Trophoblast cell (in vitro differentiated cells and primary cell): ENCODE measurements at regions not wholly inside any gene's neighbourhood (a gene's known extent, or its start where the extent isn't known, plus 50 kb on each side); places are given as distances from the start of the nearest gene placed in this dataset.

Experiments
- DNase-seq, 2 donors: peaks; one replicate each; pipeline ENCODE4 v3.0.0-alpha.2; 2016
- H2AFZ ChIP-seq: 2 replicates; pipeline ENCODE4 v1.6.1; 2013; ENCODE audit warnings: low read length, moderate library complexity, mild to moderate bottlenecking; ENCODE audit not compliant: insufficient read depth, poor library complexity
- H2AK5ac ChIP-seq: 2 replicates; pipeline ENCODE4 v1.6.1; 2013; ENCODE audit warnings: mild to moderate bottlenecking, low read length
- H2BK120ac ChIP-seq: 2 replicates; pipeline ENCODE4 v1.6.1; 2013; ENCODE audit warnings: low read length, mild to moderate bottlenecking, moderate library complexity; ENCODE audit not compliant: insufficient read depth, poor library complexity
- H2BK12ac ChIP-seq: 2 replicates; pipeline ENCODE4 v1.6.1; 2013; ENCODE audit warnings: mild to moderate bottlenecking, low read length, moderate library complexity
- H2BK5ac ChIP-seq: 2 replicates; pipeline ENCODE4 v1.6.1; 2013; ENCODE audit warnings: low read length, low read depth, moderate library complexity, mild to moderate bottlenecking; ENCODE audit not compliant: poor library complexity
- H3K14ac ChIP-seq: 2 replicates; pipeline ENCODE4 v1.6.1; 2013; ENCODE audit warnings: mild to moderate bottlenecking, low read length
- H3K18ac ChIP-seq: 2 replicates; pipeline ENCODE4 v1.6.1; 2013; ENCODE audit warnings: mild to moderate bottlenecking, low read length
- H3K23ac ChIP-seq: 2 replicates; pipeline ENCODE4 v1.6.1; 2013; ENCODE audit warnings: low read length
- H3K27ac ChIP-seq: 2 replicates; pipeline ENCODE4 v1.5.1; 2013; ENCODE audit warnings: low read depth, mild to moderate bottlenecking, inconsistent platforms, low read length, moderate library complexity
- H3K27me3 ChIP-seq: 2 replicates; pipeline ENCODE4 v1.6.1; 2013; ENCODE audit warnings: inconsistent platforms, mild to moderate bottlenecking, low read length, moderate library complexity; ENCODE audit not compliant: insufficient read depth
- H3K36me3 ChIP-seq, 2 experiments: 1 replicate in 1 of 2; 2 replicates in 1 of 2; pipeline ENCODE4 v1.6.1; 2013; ENCODE audit warnings: low read length in 2 of 2, mild to moderate bottlenecking in 2 of 2, moderate library complexity in 1 of 2; ENCODE audit not compliant: insufficient read depth in 2 of 2, control insufficient read depth in 1 of 2
- H3K4ac ChIP-seq: 2 replicates; pipeline ENCODE4 v1.6.1; 2013; ENCODE audit warnings: low read depth, mild to moderate bottlenecking, low read length, moderate library complexity
- H3K4me1 ChIP-seq, 2 experiments: 1 replicate in 1 of 2; 2 replicates in 1 of 2; pipeline ENCODE4 v1.6.1; 2013; ENCODE audit warnings: low read length in 2 of 2, mild to moderate bottlenecking in 2 of 2, moderate library complexity in 1 of 2; ENCODE audit not compliant: insufficient read depth in 2 of 2, control insufficient read depth in 1 of 2
- H3K4me2 ChIP-seq: 2 replicates; pipeline ENCODE4 v1.6.1; 2013; ENCODE audit warnings: inconsistent platforms, mild to moderate bottlenecking, low read length, moderate library complexity
- H3K4me3 ChIP-seq: 2 replicates; pipeline ENCODE4 v1.5.1; 2013; ENCODE audit warnings: mild to moderate bottlenecking, low read depth, low read length, inconsistent platforms
- H3K79me1 ChIP-seq: one replicate; pipeline ENCODE4 v1.6.1; 2013; ENCODE audit warnings: low read length
- H3K79me2 ChIP-seq: 2 replicates; pipeline ENCODE4 v1.6.1; 2013; ENCODE audit warnings: low read length, mild to moderate bottlenecking; ENCODE audit not compliant: control insufficient read depth, insufficient read depth, poor library complexity
- H3K9ac ChIP-seq: 2 replicates; pipeline ENCODE4 v1.6.1; 2013; ENCODE audit warnings: mild to moderate bottlenecking, low read length
- H3K9me3 ChIP-seq: 2 replicates; pipeline ENCODE4 v1.6.1; 2013; ENCODE audit warnings: low read depth, mild to moderate bottlenecking, control low read depth, inconsistent platforms, low read length; ENCODE audit not compliant: insufficient read depth
- H4K12ac ChIP-seq: 2 replicates; pipeline ENCODE4 v1.6.1; 2013; ENCODE audit warnings: low read depth, mild to moderate bottlenecking, low read length, moderate library complexity
- H4K8ac ChIP-seq: 2 replicates; pipeline ENCODE4 v1.6.1; 2013; ENCODE audit warnings: low read depth, mild to moderate bottlenecking, low read length, moderate library complexity
- H4K91ac ChIP-seq: one replicate; pipeline ENCODE4 v1.6.1; 2013; ENCODE audit warnings: low read depth, mild to moderate bottlenecking, low read length, moderate library complexity
- WGBS: extraction: QIAGEN DNeasy Blood & Tissue Kit; methylation state at CpG from one replicate; pipeline ENCODE4 v1.1.7; 2013; ENCODE audit warnings: missing lambda C conversion rate; ENCODE audit not compliant: insufficient read length, insufficient coverage; ENCODE audit errors: extremely low coverage; 5-methylcytosine and 5-hydroxymethylcytosine counted together

- no peaks in the 10 kb centered on the region for H3K9me3 ChIP-seq
- H4K12ac ChIP-seq, result no peak overlapping the region
- H2AK5ac ChIP-seq, result no peak overlapping the region
- no peak overlapping the region for H3K14ac ChIP-seq
- H2BK120ac ChIP-seq, result no peak overlapping the region
- no peak overlapping the region for H4K91ac ChIP-seq
- no peaks in the 10 kb centered on the region for H3K79me1 ChIP-seq
- H3K27me3 ChIP-seq, result no peaks in the 10 kb centered on the region
- no peak overlapping the region for H3K4ac ChIP-seq
- no peak overlapping the region for H2BK12ac ChIP-seq
- no peaks in the 10 kb centered on the region for H3K79me2 ChIP-seq
- no peak overlapping the region for H2AFZ ChIP-seq
- no CpG with 5 or more reads among the region's 4 CpGs for WGBS
- H3K4me2 ChIP-seq, result no peak overlapping the region
- H3K36me3 ChIP-seq, result no peaks in the 10 kb centered on the region
- no peak overlapping the region for H3K4me3 ChIP-seq
- peaks cover 6 to 7% of the 10 kb centered on the region in 2 experiments for H3K4me1 ChIP-seq
- H4K8ac ChIP-seq, result no peak overlapping the region
- no peak overlapping the region for H3K18ac ChIP-seq
- H2BK5ac ChIP-seq, result no peak overlapping the region
- no peak overlapping the region for H3K23ac ChIP-seq
- H3K9ac ChIP-seq, result no peak overlapping the region
- H3K27ac ChIP-seq, result no peak overlapping the region
- DNase-seq, result peak; percentile 72 to 75
Observed at GRCh38 chr1:30058970-30059369, 664.4 kb downstream of the MATN1 start.

DNA sequence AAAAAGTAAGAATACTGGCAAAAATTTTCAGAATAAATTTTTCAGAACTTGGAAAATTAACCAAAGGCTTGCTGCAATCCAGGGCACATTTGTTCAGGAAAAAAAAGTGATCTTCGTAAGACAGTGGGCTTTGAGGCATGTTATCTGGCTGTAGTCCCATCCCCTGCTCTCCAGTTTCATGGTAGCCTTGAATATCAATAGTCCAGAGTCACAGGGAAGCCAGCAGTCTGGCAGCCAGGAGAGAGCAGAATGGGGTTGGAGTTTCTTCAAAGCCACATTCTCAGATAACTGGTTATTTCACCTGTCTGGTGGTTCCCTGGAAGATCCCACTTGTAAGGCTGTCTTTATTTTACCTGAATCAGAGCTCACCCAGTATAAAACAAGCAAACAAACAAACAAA, 669.3 kb downstream of the MATN1 start:
- no peak overlapping the region for H3K9ac ChIP-seq
- no peak for DNase-seq
- no peak overlapping the region for H3K4ac ChIP-seq
- H3K4me1 ChIP-seq, result peaks cover 6 to 7% of the 10 kb centered on the region in 2 experiments
- H4K8ac ChIP-seq, result no peak overlapping the region
- no peak overlapping the region for H2AFZ ChIP-seq
- H3K4me3 ChIP-seq, result no peak overlapping the region
- H2BK5ac ChIP-seq, result no peak overlapping the region
- H3K27ac ChIP-seq, result no peak overlapping the region
- no peak overlapping the region for H2AK5ac ChIP-seq
- no CpG with 5 or more reads among the region's 1 CpG for WGBS
- no peaks in the 10 kb centered on the region for H3K36me3 ChIP-seq
- no peak overlapping the region for H2BK12ac ChIP-seq
- H4K12ac ChIP-seq, result no peak overlapping the region
- H4K91ac ChIP-seq, result no peak overlapping the region
- no peaks in the 10 kb centered on the region for H3K79me2 ChIP-seq
- H3K18ac ChIP-seq, result no peak overlapping the region
- H3K79me1 ChIP-seq, result no peaks in the 10 kb centered on the region
- H3K23ac ChIP-seq, result no peak overlapping the region
- H2BK120ac ChIP-seq, result no peak overlapping the region
- no peaks in the 10 kb centered on the region for H3K27me3 ChIP-seq
- H3K9me3 ChIP-seq, result no peaks in the 10 kb centered on the region
- no peak overlapping the region for H3K14ac ChIP-seq
- H3K4me2 ChIP-seq, result no peak overlapping the region

DNA sequence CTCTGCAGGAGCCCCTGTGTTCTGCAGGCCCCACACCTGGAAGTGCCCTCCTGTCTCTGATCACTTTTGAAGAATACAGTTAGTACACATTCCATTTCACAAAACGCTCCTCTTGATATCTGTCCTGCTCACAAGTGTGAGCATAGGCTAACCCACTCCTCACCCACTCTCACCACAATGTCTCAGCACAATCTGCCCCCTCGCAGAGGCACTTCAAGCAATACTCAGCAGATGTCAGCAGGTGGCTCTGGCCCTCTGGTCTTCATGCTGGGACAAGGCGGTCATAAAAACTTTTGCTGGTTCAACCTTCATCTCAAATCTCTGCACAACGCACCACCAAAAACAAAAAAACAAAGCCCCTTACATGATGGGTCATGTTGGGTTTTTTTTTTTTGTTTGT, 671.2 kb downstream of the MATN1 start:
- Histone ChIP-seq H3K4me3 (no peak overlapping the region), H3K4me1 (no peaks in the 10 kb centered on the region), H3K27ac (no peak overlapping the region), H3K23ac (no peak overlapping the region), H3K4me2 (no peak overlapping the region), H3K9ac (no peak overlapping the region), H2BK120ac (no peak overlapping the region), H3K36me3 (no peaks in the 10 kb centered on the region), H2BK5ac (no peak overlapping the region), H3K4ac (no peak overlapping the region), H3K14ac (no peak overlapping the region), H4K12ac (no peak overlapping the region), H4K8ac (no peak overlapping the region), H3K18ac (no peak overlapping the region), H2AFZ (no peak overlapping the region), H3K27me3 (no peaks in the 10 kb centered on the region), H3K79me2 (no peaks in the 10 kb centered on the region), H3K79me1 (no peaks in the 10 kb centered on the region), H4K91ac (no peak overlapping the region), H2AK5ac (no peak overlapping the region), H3K9me3 (no peaks in the 10 kb centered on the region), H2BK12ac (no peak overlapping the region)
- no peak for DNase-seq
- WGBS, result no CpG with 5 or more reads among the region's 4 CpGs

DNA sequence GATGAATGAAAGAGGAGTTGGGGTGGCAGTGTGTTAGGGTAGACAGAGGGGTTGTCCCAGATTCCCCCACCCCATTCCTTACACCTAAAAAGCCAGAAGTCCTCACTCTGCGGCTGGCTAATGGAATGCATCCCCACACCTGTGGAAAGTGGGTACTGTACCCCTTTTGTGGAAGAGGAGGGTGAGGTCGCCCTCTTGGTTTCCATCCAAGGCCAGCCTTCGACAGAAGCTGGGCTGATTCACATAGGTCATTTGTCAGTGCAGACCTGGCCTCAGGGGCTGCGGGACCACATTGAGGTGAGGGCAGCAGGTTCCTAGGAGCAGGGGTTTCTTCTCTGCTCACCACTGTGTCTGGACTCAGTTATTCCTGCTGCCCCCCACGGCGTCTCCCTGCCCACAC, 671.6 kb downstream of the MATN1 start:
- H2AK5ac ChIP-seq, result no peak overlapping the region
- H3K27ac ChIP-seq, result no peak overlapping the region
- no peak overlapping the region for H3K18ac ChIP-seq
- H3K9ac ChIP-seq, result no peak overlapping the region
- no peak overlapping the region for H3K4ac ChIP-seq
- no peak overlapping the region for H3K23ac ChIP-seq
- no peak overlapping the region for H3K4me2 ChIP-seq
- no peak overlapping the region for H2BK120ac ChIP-seq
- no CpG with 5 or more reads among the region's 6 CpGs for WGBS
- H3K79me2 ChIP-seq, result no peaks in the 10 kb centered on the region
- H3K4me1 ChIP-seq, result no peaks in the 10 kb centered on the region
- no peak overlapping the region for H4K91ac ChIP-seq
- H3K79me1 ChIP-seq, result no peaks in the 10 kb centered on the region
- no peak overlapping the region for H3K14ac ChIP-seq
- no peak overlapping the region for H2AFZ ChIP-seq
- H2BK12ac ChIP-seq, result no peak overlapping the region
- H3K27me3 ChIP-seq, result no peaks in the 10 kb centered on the region
- no peak overlapping the region for H3K4me3 ChIP-seq
- no peak overlapping the region for H4K12ac ChIP-seq
- no peaks in the 10 kb centered on the region for H3K36me3 ChIP-seq
- no peaks in the 10 kb centered on the region for H3K9me3 ChIP-seq
- H4K8ac ChIP-seq, result no peak overlapping the region
- H2BK5ac ChIP-seq, result no peak overlapping the region
- no peak for DNase-seq
